A549 (cell line): ENCODE measurements at regions not wholly inside any gene's neighbourhood (a gene's known extent, or its start where the extent isn't known, plus 50 kb on each side); places are given as distances from the start of the nearest gene placed in this dataset.

ENCODE experiments used
- ATAC-seq, 2 experiments: fragments of 200-7000 bp in 1 of 2; fragments of >200 bp in 1 of 2; cut with Nextera tagmentation in 1 of 2; cut with Tn5 transposase in 1 of 2; 3 replicates each; pipeline versions ENCODE4 v1.8.0 to v1.9.1; 2018 to 2020; ENCODE audit warnings: mild to moderate bottlenecking in 1 of 2, moderate library complexity in 1 of 2
- CTCF ChIA-PET: fragments of 300-600 bp; sonication (Branson Sonifier 250); formaldehyde crosslinking; extraction: SDS; loops from one replicate; lab custom pipeline; 2021; ENCODE audit warnings: antibody characterized with exemption, inconsistent platforms; lab: Yijun Ruan, JAX
- POLR2A ChIA-PET: fragments of 350-600 bp; formaldehyde crosslinking; extraction: SDS; loops from one replicate; lab custom pipeline; 2021; ENCODE audit warnings: antibody characterized with exemption, inconsistent platforms; lab: Yijun Ruan, JAX
- DNase-seq, 2 experiments: peaks; one replicate each; pipeline versions ENCODE4 v3.0.0 to v3.0.0-alpha.2; 2011 to 2016; ENCODE audit warnings: low read depth in 1 of 2, low spot score in 1 of 2
- FAIRE-seq: peaks from 2 replicates; lab custom pipeline; 2011; peaks lifted over from hg19 to GRCh38; lab: Jason Lieb, UNC
- H3K27ac ChIP-seq, 2 experiments: fragments of >200 bp; sonication (Bioruptor Twin); formaldehyde crosslinking; 3 replicates each; pipeline ENCODE4 v1.5.1; 2016 to 2017
- H3K4me1 ChIP-seq: fragments of >200 bp; sonication (Bioruptor Twin); formaldehyde crosslinking; 3 replicates; pipeline ENCODE4 v1.6.1; 2016
- H3K4me2 ChIP-seq: fragments of >200 bp; sonication (Bioruptor Twin); formaldehyde crosslinking; 3 replicates; pipeline ENCODE4 v1.6.1; 2016
- H3K4me3 ChIP-seq: fragments of >200 bp; sonication (Bioruptor Twin); formaldehyde crosslinking; 3 replicates; pipeline ENCODE4 v1.5.1; 2016
- H3K9me3 ChIP-seq: fragments of >200 bp; sonication (Bioruptor Twin); formaldehyde crosslinking; 3 replicates; pipeline ENCODE4 v1.6.1; 2016
- CHD4 ChIP-seq: fragments of 200-600 bp; sonication (generic); IDR thresholded peaks from 2 replicates; pipeline ENCODE4 v1.6.1; 2016; ENCODE audit warnings: antibody characterized with exemption, mild to moderate bottlenecking, borderline replicate concordance
- EHMT2 ChIP-seq: fragments of 200-600 bp; sonication (generic); IDR thresholded peaks from 2 replicates; pipeline ENCODE4 v1.6.1; 2016; ENCODE audit warnings: antibody characterized with exemption, low read depth, mild to moderate bottlenecking, moderate library complexity
- FOSL2 ChIP-seq, 2 experiments: fragments of 450-650 bp in 1 of 2; fragments of >200 bp in 1 of 2; sonication (Bioruptor Twin) in 1 of 2; formaldehyde crosslinking; IDR thresholded peaks; 2 replicates each; pipeline versions ENCODE4 v1.5.0 to v1.6.1; 2016 to 2020; ENCODE audit warnings: mild to moderate bottlenecking in 1 of 2, moderate library complexity in 1 of 2
- HDAC2 ChIP-seq: fragments of 200-600 bp; sonication (generic); IDR thresholded peaks from 2 replicates; pipeline ENCODE4 v1.6.1; 2016
- HOXB13 ChIP-seq: fragments of 250-450 bp; sonication (Bioruptor Pico); IDR thresholded peaks from 2 replicates; pipeline ENCODE4 v1.5.0; 2020; ENCODE audit warnings: low read depth, mild to moderate bottlenecking, moderate library complexity
- JUNB ChIP-seq: fragments of >200 bp; sonication (Bioruptor Twin); formaldehyde crosslinking; IDR thresholded peaks from 2 replicates; pipeline ENCODE4 v1.6.1; 2016
- KDM1A ChIP-seq: fragments of 200-600 bp; sonication (generic); IDR thresholded peaks from 2 replicates; pipeline ENCODE4 v1.6.1; 2016; ENCODE audit warnings: low read depth, mild to moderate bottlenecking
- KDM5A ChIP-seq: fragments of 200-600 bp; sonication (generic); IDR thresholded peaks from 2 replicates; pipeline ENCODE4 v1.6.1; 2016; ENCODE audit warnings: antibody characterized with exemption, mild to moderate bottlenecking
- POLR2A ChIP-seq: IDR thresholded peaks from 2 replicates; pipeline ENCODE4 v1.6.1; 2012; ENCODE audit warnings: mild to moderate bottlenecking, low read length
- RAD21 ChIP-seq, 2 experiments: fragments of >200 bp in 1 of 2; sonication (Bioruptor Twin) in 1 of 2; formaldehyde crosslinking in 1 of 2; IDR thresholded peaks in 1 of 2; conservative IDR thresholded peaks in 1 of 2; 2 replicates in 1 of 2; 3 replicates in 1 of 2; pipeline ENCODE4 v1.6.1; 2012 to 2018; ENCODE audit warnings: inconsistent platforms in 1 of 2
- RFX5 ChIP-seq: fragments of 450-650 bp; IDR thresholded peaks from 2 replicates; pipeline ENCODE4 v1.7.1; 2014; ENCODE audit warnings: antibody characterized with exemption, mild to moderate bottlenecking, moderate library complexity
- RNF2 ChIP-seq: fragments of 200-600 bp; sonication (generic); IDR thresholded peaks from 2 replicates; pipeline ENCODE4 v1.6.1; 2016; ENCODE audit warnings: low read depth, mild to moderate bottlenecking, antibody characterized with exemption, moderate library complexity, borderline replicate concordance
- ZNF302 ChIP-seq: fragments of 250-450 bp; sonication (Bioruptor Pico); IDR thresholded peaks from 2 replicates; pipeline ENCODE4 v1.9.0; 2021; ENCODE audit warnings: inconsistent platforms, mild to moderate bottlenecking, moderate library complexity
- WGBS: methylation state at CpG from one replicate; pipeline ENCODE4 v1.1.6; 2017; ENCODE audit errors: missing lambda C conversion rate; 5-methylcytosine and 5-hydroxymethylcytosine counted together
- TF ChIP-seq, protein P1 (sequence below): fragments of 250-450 bp; sonication (Bioruptor Pico); IDR thresholded peaks from 2 replicates; pipeline ENCODE4 v1.5.0; 2021; ENCODE audit warnings: mild to moderate bottlenecking, moderate library complexity, borderline replicate concordance
- TF ChIP-seq, protein P2 (sequence below): fragments of 450-650 bp; IDR thresholded peaks from 2 replicates; pipeline ENCODE4 v1.6.1; 2014; ENCODE audit warnings: antibody characterized with exemption
- TF ChIP-seq, protein P3 (sequence below): fragments of >200 bp; sonication (Bioruptor Twin); formaldehyde crosslinking; IDR thresholded peaks from 3 replicates; pipeline ENCODE4 v1.5.1; 2016
- TF ChIP-seq, protein P4 (sequence below): fragments of 200-600 bp; sonication (generic); IDR thresholded peaks from 2 replicates; pipeline ENCODE4 v1.6.1; 2016; ENCODE audit warnings: antibody characterized with exemption, mild to moderate bottlenecking, moderate library complexity
- TF ChIP-seq, protein P5 (sequence below): fragments of 250-450 bp; sonication (Bioruptor Pico); IDR thresholded peaks from 2 replicates; pipeline ENCODE4 v1.5.0; 2020; ENCODE audit warnings: low read depth, mild to moderate bottlenecking, moderate library complexity
- TF ChIP-seq, protein P6 (sequence below): IDR thresholded peaks from 2 replicates; pipeline ENCODE4 v1.6.1; 2012

DNA sequence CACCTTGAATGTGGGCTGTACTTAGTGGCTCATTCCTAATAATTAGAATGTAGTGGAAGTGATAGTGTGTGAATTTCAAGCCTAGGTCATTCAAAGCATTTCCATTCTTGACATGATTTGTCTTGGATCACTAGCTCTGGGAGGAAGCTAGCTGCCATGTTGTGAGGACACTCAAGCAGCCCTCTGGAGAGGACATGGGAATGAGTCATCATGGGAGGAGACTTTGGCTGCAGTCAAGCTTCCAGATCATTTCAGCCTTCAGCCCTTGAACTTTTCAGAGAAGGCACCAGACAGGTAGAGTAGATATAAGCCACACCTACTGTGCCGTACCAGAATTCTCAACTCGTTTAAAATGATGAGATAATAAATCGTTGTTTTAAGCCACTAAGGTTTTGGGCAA is 506.9 kb downstream of the ZNF608 start:
- ChIA-PET POLR2A (no interaction called here), CTCF (interaction anchor here (0.6 kb wide), 1 partner anchor 831 kb away, joined by 3 read pairs; no protein-coding TSS in a partner anchor)
- H3K4me2 ChIP-seq = no peak overlapping the region
- ATAC-seq (no peak), FAIRE-seq (peak; percentile 18), DNase-seq (peak in 1 of 2 experiments; percentile 4)
- no peaks in the 10 kb centered on the region for H3K4me1 ChIP-seq
- H3K9me3 ChIP-seq = peaks cover 15% of the 10 kb centered on the region; the same call in 2 of the 3 replicates
- no peak overlapping the region for H3K27ac ChIP-seq
- WGBS = 33% methylated on average over 3 of the region's 3 CpGs
- TF ChIP-seq JUNB (no peak), FOSL2 (IDR thresholded peaks at IDR 0.05) (no peak), FOSL2 (CRISPR knock-in tag; IDR thresholded peaks at IDR 0.05) (peak; percentile 31; the same call in 1 of the 2 replicates)
- no peak overlapping the region for H3K4me3 ChIP-seq

DNA sequence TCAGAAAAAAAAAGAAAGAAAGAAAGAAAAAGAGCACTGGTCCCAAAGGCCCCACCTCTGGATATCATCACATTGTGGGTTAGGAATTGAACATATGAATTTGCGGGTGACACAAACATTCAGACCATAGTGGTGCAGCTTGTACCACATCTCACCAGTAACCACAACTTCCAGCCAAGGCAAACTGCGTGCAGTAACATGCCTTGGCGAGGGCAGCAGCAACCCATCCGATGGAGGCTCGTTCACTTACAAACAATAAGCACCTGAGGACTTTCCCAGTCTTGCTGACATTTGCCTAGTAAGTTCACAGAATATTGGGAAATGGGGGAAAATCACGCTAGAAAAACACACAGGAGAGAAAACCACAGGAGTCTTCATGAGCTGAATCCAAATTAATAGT is 508.1 kb downstream of the ZNF608 start:
- DNase-seq (no peak), ATAC-seq (no peak), FAIRE-seq (no peak)
- H3K4me2 ChIP-seq = no peak overlapping the region
- no peaks in the 10 kb centered on the region for H3K4me1 ChIP-seq
- no peak overlapping the region for H3K27ac ChIP-seq
- ChIA-PET CTCF (no interaction called here), POLR2A (no interaction called here)
- WGBS = 49% methylated on average over 6 of the region's 6 CpGs
- H3K9me3 ChIP-seq = peaks cover 13% of the 10 kb centered on the region; the same call in 1 of the 3 replicates
- no peak for TF ChIP-seq HDAC2
- TF ChIP-seq ZNF302 (CRISPR knock-in tag) = no peak
- TF ChIP-seq, protein P1, sequence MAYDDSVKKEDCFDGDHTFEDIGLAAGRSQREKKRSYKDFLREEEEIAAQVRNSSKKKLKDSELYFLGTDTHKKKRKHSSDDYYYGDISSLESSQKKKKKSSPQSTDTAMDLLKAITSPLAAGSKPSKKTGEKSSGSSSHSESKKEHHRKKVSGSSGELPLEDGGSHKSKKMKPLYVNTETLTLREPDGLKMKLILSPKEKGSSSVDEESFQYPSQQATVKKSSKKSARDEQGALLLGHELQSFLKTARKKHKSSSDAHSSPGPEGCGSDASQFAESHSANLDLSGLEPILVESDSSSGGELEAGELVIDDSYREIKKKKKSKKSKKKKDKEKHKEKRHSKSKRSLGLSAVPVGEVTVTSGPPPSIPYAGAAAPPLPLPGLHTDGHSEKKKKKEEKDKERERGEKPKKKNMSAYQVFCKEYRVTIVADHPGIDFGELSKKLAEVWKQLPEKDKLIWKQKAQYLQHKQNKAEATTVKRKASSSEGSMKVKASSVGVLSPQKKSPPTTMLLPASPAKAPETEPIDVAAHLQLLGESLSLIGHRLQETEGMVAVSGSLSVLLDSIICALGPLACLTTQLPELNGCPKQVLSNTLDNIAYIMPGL (CRISPR knock-in tag) = no peak
- no peak for TF ChIP-seq HOXB13
- TF ChIP-seq, protein P2, sequence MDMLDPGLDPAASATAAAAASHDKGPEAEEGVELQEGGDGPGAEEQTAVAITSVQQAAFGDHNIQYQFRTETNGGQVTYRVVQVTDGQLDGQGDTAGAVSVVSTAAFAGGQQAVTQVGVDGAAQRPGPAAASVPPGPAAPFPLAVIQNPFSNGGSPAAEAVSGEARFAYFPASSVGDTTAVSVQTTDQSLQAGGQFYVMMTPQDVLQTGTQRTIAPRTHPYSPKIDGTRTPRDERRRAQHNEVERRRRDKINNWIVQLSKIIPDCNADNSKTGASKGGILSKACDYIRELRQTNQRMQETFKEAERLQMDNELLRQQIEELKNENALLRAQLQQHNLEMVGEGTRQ = no peak
- TF ChIP-seq KDM5A = no peak
- TF ChIP-seq, protein P3, sequence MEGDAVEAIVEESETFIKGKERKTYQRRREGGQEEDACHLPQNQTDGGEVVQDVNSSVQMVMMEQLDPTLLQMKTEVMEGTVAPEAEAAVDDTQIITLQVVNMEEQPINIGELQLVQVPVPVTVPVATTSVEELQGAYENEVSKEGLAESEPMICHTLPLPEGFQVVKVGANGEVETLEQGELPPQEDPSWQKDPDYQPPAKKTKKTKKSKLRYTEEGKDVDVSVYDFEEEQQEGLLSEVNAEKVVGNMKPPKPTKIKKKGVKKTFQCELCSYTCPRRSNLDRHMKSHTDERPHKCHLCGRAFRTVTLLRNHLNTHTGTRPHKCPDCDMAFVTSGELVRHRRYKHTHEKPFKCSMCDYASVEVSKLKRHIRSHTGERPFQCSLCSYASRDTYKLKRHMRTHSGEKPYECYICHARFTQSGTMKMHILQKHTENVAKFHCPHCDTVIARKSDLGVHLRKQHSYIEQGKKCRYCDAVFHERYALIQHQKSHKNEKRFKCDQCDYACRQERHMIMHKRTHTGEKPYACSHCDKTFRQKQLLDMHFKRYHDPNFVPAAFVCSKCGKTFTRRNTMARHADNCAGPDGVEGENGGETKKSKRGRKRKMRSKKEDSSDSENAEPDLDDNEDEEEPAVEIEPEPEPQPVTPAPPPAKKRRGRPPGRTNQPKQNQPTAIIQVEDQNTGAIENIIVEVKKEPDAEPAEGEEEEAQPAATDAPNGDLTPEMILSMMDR = no peak
- no peak for TF ChIP-seq CHD4
- TF ChIP-seq KDM1A = no peak
- no peak for TF ChIP-seq EHMT2
- H3K4me3 ChIP-seq = no peak overlapping the region

DNA sequence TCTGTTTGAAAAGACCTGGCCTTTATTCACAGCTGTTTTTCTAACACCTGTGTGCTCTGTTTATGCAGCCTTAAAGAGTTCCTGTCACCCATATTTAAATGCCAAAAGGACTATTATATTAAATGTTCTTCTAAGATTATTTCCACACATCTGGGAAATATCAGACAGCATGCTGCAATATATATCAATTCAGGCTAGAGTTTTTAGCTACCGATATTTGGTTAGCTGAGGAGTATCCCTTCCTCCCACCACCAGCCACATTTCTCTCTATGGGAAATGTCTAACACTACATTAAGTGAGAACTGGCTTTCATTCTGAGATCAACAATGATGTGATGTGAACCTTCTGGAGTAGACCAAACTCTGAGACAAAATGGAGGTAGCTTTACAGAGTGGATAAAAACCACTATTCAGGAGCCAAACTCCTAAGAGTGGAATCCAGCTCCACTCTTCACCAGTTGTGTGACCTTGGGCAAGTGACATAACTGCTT is 509.2 kb downstream of the ZNF608 start:
- H3K4me1 ChIP-seq = no peaks in the 10 kb centered on the region
- ChIA-PET POLR2A (no interaction called here), CTCF (no interaction called here)
- no peak for ATAC-seq
- no peak overlapping the region for H3K27ac ChIP-seq
- H3K4me2 ChIP-seq = no peak overlapping the region
- WGBS = 88% methylated on average over 1 of the region's 1 CpG
- no peak overlapping the region for H3K4me3 ChIP-seq
- FAIRE-seq = no peak
- no peak for DNase-seq
- H3K9me3 ChIP-seq = peaks cover 11% of the 10 kb centered on the region; the same call in 1 of the 3 replicates
- TF ChIP-seq CHD4 = no peak
- no peak for TF ChIP-seq RAD21 (conservative IDR thresholded peaks at IDR 0.05 in 1 of 2, IDR thresholded peaks at IDR 0.05 in 1 of 2)
- no peak for TF ChIP-seq RFX5
- TF ChIP-seq, protein P4, sequence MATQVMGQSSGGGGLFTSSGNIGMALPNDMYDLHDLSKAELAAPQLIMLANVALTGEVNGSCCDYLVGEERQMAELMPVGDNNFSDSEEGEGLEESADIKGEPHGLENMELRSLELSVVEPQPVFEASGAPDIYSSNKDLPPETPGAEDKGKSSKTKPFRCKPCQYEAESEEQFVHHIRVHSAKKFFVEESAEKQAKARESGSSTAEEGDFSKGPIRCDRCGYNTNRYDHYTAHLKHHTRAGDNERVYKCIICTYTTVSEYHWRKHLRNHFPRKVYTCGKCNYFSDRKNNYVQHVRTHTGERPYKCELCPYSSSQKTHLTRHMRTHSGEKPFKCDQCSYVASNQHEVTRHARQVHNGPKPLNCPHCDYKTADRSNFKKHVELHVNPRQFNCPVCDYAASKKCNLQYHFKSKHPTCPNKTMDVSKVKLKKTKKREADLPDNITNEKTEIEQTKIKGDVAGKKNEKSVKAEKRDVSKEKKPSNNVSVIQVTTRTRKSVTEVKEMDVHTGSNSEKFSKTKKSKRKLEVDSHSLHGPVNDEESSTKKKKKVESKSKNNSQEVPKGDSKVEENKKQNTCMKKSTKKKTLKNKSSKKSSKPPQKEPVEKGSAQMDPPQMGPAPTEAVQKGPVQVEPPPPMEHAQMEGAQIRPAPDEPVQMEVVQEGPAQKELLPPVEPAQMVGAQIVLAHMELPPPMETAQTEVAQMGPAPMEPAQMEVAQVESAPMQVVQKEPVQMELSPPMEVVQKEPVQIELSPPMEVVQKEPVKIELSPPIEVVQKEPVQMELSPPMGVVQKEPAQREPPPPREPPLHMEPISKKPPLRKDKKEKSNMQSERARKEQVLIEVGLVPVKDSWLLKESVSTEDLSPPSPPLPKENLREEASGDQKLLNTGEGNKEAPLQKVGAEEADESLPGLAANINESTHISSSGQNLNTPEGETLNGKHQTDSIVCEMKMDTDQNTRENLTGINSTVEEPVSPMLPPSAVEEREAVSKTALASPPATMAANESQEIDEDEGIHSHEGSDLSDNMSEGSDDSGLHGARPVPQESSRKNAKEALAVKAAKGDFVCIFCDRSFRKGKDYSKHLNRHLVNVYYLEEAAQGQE = no peak
- no peak for TF ChIP-seq RNF2
- TF ChIP-seq, protein P5, sequence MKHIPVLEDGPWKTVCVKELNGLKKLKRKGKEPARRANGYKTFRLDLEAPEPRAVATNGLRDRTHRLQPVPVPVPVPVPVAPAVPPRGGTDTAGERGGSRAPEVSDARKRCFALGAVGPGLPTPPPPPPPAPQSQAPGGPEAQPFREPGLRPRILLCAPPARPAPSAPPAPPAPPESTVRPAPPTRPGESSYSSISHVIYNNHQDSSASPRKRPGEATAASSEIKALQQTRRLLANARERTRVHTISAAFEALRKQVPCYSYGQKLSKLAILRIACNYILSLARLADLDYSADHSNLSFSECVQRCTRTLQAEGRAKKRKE (CRISPR knock-in tag) = no peak
- TF ChIP-seq ZNF302 (CRISPR knock-in tag) = no peak
- TF ChIP-seq POLR2A = no peak
- TF ChIP-seq, protein P6, sequence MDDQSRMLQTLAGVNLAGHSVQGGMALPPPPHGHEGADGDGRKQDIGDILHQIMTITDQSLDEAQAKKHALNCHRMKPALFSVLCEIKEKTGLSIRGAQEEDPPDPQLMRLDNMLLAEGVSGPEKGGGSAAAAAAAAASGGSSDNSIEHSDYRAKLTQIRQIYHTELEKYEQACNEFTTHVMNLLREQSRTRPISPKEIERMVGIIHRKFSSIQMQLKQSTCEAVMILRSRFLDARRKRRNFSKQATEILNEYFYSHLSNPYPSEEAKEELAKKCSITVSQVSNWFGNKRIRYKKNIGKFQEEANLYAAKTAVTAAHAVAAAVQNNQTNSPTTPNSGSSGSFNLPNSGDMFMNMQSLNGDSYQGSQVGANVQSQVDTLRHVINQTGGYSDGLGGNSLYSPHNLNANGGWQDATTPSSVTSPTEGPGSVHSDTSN = no peak
- TF ChIP-seq, all 56 proteins: peak for 0
